HG02588 (cell line): ENCODE measurements at regions not wholly inside any gene's neighbourhood (a gene's known extent, or its start where the extent isn't known, plus 50 kb on each side); places are given as distances from the start of the nearest gene placed in this dataset.

ENCODE experiments used
- ATAC-seq: cut with Tn5 transposase; IDR thresholded peaks from one replicate; pipeline ENCODE4 v1.9.1; 2021; ENCODE audit warnings: mild to moderate bottlenecking, moderate library complexity; ENCODE audit not compliant: unreplicated experiment

- peak; percentile 16 for ATAC-seq
Measured at GRCh38 chr5:62690421-62690820, 111.8 kb downstream of the LRRC70 start.

GRCh38 chr5:62689599-62690368, 111.2 kb downstream of the LRRC70 start:
- peak; percentile 42 for ATAC-seq

- ATAC-seq = no peak
Measured at GRCh38 chr5:62686692-62687091, 108.1 kb downstream of the LRRC70 start.

GRCh38 chr5:62685221-62685620, 106.6 kb downstream of the LRRC70 start:
- no peak for ATAC-seq

GRCh38 chr5:62684310-62684709, 105.7 kb downstream of the LRRC70 start:
- no peak for ATAC-seq

GRCh38 chr5:62682059-62682458, 103.4 kb downstream of the LRRC70 start:
- no peak for ATAC-seq

GRCh38 chr5:62681117-62681850, 102.7 kb downstream of the LRRC70 start:
- no peak for ATAC-seq

- ATAC-seq = no peak
Measured at GRCh38 chr5:62680121-62680520, 101.5 kb downstream of the LRRC70 start.
